ENCODE measurements at regions not wholly inside any gene's neighbourhood (a gene's known extent, or its start where the extent isn't known, plus 50 kb on each side); places are given as distances from the start of the nearest gene placed in this dataset.

DNA sequence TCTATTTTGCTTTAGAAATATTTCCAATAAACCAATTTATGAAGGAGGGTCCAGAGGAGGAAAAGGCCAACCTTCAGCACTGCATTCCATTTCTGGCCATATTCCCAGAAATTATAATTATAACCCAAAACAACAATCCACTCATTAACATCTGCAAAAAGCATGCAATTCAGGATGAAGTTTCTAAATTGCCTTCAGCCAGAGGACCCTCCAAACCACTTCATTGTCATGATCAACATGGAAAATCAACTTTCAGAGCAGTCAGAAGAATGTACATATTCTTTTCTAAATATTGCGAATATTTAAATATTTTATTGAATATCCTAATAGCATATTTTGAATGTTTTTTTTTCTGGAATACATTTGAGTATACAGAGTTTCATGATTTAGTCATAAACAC, 332.6 kb upstream of the TMEM132C start:
- ATAC-seq (no peak), DNase-seq (ENCODE audit: low spot score) (no peak)
- TF ChIP-seq POLR2AphosphoS5 (IDR thresholded peaks at IDR 0.05; ENCODE audit: low read depth) = no peak
- no peak for TF ChIP-seq EZH2phosphoT487 (IDR thresholded peaks at IDR 0.05; ENCODE audit: unreplicated experiment)
- peaks cover 2% of the 10 kb centered on the region for H3K27me3 Mint-ChIP-seq (ENCODE audit: insufficient read depth, low read depth, poor library complexity)
- H3K27me3 ChIP-seq (ENCODE audit: insufficient read depth) = no peaks in the 10 kb centered on the region
- H2AFZ ChIP-seq = no peak overlapping the region
- H3F3A ChIP-seq (replicated peaks; ENCODE audit: low read depth) = no peaks in the 10 kb centered on the region
- no peak overlapping the region for H3K27ac ChIP-seq (ENCODE audit: low read depth)
- peaks cover 87% of the 10 kb centered on the region for H3K9me3 Mint-ChIP-seq
- H4K20me1 ChIP-seq (replicated peaks; ENCODE audit: insufficient read depth) = no peaks in the 10 kb centered on the region
- H3K4me1 Mint-ChIP-seq = no peaks in the 10 kb centered on the region
- H3K9me2 ChIP-seq (ENCODE audit: insufficient read depth) = no peaks in the 10 kb centered on the region
- H3K27ac Mint-ChIP-seq = no peak overlapping the region
- no peaks in the 10 kb centered on the region for H3K79me2 ChIP-seq (replicated peaks; ENCODE audit: insufficient read depth)
- H3K4me2 ChIP-seq = no peak overlapping the region
- H3K36me3 ChIP-seq (ENCODE audit: insufficient read depth) = no peaks in the 10 kb centered on the region
- H3K4me1 ChIP-seq (ENCODE audit: insufficient read depth) = no peaks in the 10 kb centered on the region
- no peak overlapping the region for H3K4me3 Mint-ChIP-seq
- H3K4me3 ChIP-seq = no peak overlapping the region
- H3K36me3 Mint-ChIP-seq (ENCODE audit: low read depth) = peaks cover 35% of the 10 kb centered on the region; the same call in 2 of the 3 replicates

DNA sequence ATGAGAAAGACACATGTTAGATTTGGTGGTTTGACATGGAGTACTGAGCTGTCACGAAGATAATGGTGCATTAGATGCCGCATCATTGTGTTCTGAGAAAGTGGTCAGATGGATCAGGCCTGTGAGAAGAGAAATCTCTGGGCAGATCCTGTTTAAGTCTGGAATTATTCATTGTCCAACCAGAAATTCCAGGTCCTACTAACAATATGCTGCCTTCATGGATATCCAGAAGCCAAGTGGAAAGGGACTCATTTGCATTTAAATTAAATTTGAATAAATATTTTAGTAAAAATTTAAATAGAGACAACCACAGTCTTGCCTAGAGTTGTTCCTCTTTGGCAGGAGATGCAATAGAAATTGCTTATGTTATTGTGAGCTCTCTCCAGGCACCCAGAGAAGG, 330.5 kb upstream of the TMEM132C start:
- Mint-ChIP-seq H3K4me3 (no peak overlapping the region), H3K36me3 (ENCODE audit: low read depth) (peaks cover 38% of the 10 kb centered on the region; the same call in 2 of the 3 replicates), H3K4me1 (no peaks in the 10 kb centered on the region), H3K27me3 (ENCODE audit: insufficient read depth, low read depth, poor library complexity) (no peaks in the 10 kb centered on the region), H3K27ac (no peak overlapping the region), H3K9me3 (peaks cover 87% of the 10 kb centered on the region)
- no peak overlapping the region for H3K4me2 ChIP-seq
- no peaks in the 10 kb centered on the region for H3K9me2 ChIP-seq (ENCODE audit: insufficient read depth)
- no peaks in the 10 kb centered on the region for H4K20me1 ChIP-seq (replicated peaks; ENCODE audit: insufficient read depth)
- H3K27me3 ChIP-seq (ENCODE audit: insufficient read depth) = no peaks in the 10 kb centered on the region; the same call in 1 of the 2 replicates
- DNase-seq (ENCODE audit: low spot score) (no peak), ATAC-seq (no peak)
- H3K4me3 ChIP-seq = no peak overlapping the region
- H3K27ac ChIP-seq (ENCODE audit: low read depth) = no peak overlapping the region
- no peaks in the 10 kb centered on the region for H3K79me2 ChIP-seq (replicated peaks; ENCODE audit: insufficient read depth)
- no peaks in the 10 kb centered on the region for H3K4me1 ChIP-seq (ENCODE audit: insufficient read depth)
- H2AFZ ChIP-seq = no peak overlapping the region
- no peaks in the 10 kb centered on the region for H3F3A ChIP-seq (replicated peaks; ENCODE audit: low read depth)
- H3K36me3 ChIP-seq (ENCODE audit: insufficient read depth) = no peaks in the 10 kb centered on the region
- TF ChIP-seq, protein P1, sequence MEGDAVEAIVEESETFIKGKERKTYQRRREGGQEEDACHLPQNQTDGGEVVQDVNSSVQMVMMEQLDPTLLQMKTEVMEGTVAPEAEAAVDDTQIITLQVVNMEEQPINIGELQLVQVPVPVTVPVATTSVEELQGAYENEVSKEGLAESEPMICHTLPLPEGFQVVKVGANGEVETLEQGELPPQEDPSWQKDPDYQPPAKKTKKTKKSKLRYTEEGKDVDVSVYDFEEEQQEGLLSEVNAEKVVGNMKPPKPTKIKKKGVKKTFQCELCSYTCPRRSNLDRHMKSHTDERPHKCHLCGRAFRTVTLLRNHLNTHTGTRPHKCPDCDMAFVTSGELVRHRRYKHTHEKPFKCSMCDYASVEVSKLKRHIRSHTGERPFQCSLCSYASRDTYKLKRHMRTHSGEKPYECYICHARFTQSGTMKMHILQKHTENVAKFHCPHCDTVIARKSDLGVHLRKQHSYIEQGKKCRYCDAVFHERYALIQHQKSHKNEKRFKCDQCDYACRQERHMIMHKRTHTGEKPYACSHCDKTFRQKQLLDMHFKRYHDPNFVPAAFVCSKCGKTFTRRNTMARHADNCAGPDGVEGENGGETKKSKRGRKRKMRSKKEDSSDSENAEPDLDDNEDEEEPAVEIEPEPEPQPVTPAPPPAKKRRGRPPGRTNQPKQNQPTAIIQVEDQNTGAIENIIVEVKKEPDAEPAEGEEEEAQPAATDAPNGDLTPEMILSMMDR (conservative IDR thresholded peaks at IDR 0.05; ENCODE audit: low read depth in 2 of 2) = no peak
- no peak for TF ChIP-seq EZH2 (IDR thresholded peaks at IDR 0.05; ENCODE audit: low read depth, unreplicated experiment)
- TF ChIP-seq, protein P2, sequence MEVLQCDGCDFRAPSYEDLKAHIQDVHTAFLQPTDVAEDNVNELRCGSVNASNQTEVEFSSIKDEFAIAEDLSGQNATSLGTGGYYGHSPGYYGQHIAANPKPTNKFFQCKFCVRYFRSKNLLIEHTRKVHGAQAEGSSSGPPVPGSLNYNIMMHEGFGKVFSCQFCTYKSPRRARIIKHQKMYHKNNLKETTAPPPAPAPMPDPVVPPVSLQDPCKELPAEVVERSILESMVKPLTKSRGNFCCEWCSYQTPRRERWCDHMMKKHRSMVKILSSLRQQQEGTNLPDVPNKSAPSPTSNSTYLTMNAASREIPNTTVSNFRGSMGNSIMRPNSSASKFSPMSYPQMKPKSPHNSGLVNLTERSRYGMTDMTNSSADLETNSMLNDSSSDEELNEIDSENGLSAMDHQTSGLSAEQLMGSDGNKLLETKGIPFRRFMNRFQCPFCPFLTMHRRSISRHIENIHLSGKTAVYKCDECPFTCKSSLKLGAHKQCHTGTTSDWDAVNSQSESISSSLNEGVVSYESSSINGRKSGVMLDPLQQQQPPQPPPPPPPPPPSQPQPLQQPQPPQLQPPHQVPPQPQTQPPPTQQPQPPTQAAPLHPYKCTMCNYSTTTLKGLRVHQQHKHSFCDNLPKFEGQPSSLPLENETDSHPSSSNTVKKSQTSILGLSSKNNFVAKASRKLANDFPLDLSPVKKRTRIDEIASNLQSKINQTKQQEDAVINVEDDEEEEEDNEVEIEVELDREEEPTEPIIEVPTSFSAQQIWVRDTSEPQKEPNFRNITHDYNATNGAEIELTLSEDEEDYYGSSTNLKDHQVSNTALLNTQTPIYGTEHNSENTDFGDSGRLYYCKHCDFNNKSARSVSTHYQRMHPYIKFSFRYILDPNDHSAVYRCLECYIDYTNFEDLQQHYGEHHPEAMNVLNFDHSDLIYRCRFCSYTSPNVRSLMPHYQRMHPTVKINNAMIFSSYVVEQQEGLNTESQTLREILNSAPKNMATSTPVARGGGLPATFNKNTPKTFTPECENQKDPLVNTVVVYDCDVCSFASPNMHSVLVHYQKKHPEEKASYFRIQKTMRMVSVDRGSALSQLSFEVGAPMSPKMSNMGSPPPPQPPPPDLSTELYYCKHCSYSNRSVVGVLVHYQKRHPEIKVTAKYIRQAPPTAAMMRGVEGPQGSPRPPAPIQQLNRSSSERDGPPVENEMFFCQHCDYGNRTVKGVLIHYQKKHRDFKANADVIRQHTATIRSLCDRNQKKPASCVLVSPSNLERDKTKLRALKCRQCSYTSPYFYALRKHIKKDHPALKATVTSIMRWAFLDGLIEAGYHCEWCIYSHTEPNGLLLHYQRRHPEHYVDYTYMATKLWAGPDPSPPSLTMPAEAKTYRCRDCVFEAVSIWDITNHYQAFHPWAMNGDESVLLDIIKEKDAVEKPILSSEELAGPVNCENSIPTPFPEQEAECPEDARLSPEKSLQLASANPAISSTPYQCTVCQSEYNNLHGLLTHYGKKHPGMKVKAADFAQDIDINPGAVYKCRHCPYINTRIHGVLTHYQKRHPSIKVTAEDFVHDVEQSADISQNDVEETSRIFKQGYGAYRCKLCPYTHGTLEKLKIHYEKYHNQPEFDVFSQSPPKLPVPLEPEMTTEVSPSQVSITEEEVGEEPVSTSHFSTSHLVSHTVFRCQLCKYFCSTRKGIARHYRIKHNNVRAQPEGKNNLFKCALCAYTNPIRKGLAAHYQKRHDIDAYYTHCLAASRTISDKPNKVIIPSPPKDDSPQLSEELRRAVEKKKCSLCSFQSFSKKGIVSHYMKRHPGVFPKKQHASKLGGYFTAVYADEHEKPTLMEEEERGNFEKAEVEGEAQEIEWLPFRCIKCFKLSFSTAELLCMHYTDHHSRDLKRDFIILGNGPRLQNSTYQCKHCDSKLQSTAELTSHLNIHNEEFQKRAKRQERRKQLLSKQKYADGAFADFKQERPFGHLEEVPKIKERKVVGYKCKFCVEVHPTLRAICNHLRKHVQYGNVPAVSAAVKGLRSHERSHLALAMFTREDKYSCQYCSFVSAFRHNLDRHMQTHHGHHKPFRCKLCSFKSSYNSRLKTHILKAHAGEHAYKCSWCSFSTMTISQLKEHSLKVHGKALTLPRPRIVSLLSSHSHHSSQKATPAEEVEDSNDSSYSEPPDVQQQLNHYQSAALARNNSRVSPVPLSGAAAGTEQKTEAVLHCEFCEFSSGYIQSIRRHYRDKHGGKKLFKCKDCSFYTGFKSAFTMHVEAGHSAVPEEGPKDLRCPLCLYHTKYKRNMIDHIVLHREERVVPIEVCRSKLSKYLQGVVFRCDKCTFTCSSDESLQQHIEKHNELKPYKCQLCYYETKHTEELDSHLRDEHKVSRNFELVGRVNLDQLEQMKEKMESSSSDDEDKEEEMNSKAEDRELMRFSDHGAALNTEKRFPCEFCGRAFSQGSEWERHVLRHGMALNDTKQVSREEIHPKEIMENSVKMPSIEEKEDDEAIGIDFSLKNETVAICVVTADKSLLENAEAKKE (CRISPR knock-in tag; IDR thresholded peaks at IDR 0.05) = no peak
- no peak for TF ChIP-seq NANOG (IDR thresholded peaks at IDR 0.05; ENCODE audit: borderline replicate concordance)
- TF ChIP-seq, protein P3, sequence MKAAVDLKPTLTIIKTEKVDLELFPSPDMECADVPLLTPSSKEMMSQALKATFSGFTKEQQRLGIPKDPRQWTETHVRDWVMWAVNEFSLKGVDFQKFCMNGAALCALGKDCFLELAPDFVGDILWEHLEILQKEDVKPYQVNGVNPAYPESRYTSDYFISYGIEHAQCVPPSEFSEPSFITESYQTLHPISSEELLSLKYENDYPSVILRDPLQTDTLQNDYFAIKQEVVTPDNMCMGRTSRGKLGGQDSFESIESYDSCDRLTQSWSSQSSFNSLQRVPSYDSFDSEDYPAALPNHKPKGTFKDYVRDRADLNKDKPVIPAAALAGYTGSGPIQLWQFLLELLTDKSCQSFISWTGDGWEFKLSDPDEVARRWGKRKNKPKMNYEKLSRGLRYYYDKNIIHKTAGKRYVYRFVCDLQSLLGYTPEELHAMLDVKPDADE (IDR thresholded peaks at IDR 0.05) = no peak
- no peak for TF ChIP-seq EZH2phosphoT487 (IDR thresholded peaks at IDR 0.05; ENCODE audit: unreplicated experiment)
- no peak for TF ChIP-seq STAT1 (IDR thresholded peaks at IDR 0.05; ENCODE audit: unreplicated experiment)
- no peak for TF ChIP-seq ZNF114 (CRISPR knock-in tag; IDR thresholded peaks at IDR 0.05)
- TF ChIP-seq, protein P4, sequence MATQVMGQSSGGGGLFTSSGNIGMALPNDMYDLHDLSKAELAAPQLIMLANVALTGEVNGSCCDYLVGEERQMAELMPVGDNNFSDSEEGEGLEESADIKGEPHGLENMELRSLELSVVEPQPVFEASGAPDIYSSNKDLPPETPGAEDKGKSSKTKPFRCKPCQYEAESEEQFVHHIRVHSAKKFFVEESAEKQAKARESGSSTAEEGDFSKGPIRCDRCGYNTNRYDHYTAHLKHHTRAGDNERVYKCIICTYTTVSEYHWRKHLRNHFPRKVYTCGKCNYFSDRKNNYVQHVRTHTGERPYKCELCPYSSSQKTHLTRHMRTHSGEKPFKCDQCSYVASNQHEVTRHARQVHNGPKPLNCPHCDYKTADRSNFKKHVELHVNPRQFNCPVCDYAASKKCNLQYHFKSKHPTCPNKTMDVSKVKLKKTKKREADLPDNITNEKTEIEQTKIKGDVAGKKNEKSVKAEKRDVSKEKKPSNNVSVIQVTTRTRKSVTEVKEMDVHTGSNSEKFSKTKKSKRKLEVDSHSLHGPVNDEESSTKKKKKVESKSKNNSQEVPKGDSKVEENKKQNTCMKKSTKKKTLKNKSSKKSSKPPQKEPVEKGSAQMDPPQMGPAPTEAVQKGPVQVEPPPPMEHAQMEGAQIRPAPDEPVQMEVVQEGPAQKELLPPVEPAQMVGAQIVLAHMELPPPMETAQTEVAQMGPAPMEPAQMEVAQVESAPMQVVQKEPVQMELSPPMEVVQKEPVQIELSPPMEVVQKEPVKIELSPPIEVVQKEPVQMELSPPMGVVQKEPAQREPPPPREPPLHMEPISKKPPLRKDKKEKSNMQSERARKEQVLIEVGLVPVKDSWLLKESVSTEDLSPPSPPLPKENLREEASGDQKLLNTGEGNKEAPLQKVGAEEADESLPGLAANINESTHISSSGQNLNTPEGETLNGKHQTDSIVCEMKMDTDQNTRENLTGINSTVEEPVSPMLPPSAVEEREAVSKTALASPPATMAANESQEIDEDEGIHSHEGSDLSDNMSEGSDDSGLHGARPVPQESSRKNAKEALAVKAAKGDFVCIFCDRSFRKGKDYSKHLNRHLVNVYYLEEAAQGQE (IDR thresholded peaks at IDR 0.05; ENCODE audit: unreplicated experiment) = no peak
